ENCODE measurements at regions not wholly inside any gene's neighbourhood (a gene's known extent, or its start where the extent isn't known, plus 50 kb on each side); places are given as distances from the start of the nearest gene placed in this dataset.
A peak's percentile ranks its signal among the peaks of the same experiment; 100 is the strongest.

DNA sequence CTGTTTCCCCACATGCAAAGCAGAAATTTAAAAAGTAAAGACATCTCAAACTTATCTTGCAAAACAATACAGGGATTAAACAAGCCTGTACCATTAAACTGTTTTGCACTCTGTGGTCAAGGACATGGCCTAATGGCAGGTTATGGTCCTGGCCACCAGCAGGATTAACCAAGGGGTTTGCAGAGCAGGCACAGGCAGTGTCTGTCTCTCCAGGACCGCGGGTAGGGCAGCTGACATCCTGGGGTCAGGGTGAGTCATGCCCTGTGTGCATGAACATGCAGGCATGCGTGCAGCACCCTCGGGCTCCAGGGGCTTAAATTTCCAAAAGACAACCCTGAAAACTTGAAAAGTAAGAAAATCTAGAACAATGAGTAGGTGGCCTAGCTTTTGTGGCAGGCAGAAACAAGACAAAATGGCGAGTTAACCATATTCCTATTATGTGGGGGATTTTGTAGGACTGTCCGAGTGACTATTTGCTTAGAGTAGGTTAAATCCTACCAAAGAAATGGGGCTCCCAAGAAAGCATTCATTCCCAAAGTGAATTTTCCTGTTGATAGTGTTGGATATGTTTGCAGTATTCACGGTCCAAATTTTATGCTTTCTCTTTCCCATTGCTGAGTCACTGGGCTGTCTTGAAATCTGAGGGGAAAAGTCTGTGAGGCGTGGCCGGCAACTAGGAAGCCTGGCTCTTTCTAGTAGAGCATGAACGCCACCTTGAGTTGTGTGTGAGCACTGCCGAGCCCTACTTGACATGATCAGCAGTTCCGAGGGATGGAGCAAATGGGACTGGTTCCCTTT lies 158.4 kb upstream of the FAM20A start:
- TF ChIP-seq EZH2phosphoT487 (IDR thresholded peaks at IDR 0.05; ENCODE audit: low read depth, severe bottlenecking, unreplicated experiment) = no peak
- TF ChIP-seq, protein P1, sequence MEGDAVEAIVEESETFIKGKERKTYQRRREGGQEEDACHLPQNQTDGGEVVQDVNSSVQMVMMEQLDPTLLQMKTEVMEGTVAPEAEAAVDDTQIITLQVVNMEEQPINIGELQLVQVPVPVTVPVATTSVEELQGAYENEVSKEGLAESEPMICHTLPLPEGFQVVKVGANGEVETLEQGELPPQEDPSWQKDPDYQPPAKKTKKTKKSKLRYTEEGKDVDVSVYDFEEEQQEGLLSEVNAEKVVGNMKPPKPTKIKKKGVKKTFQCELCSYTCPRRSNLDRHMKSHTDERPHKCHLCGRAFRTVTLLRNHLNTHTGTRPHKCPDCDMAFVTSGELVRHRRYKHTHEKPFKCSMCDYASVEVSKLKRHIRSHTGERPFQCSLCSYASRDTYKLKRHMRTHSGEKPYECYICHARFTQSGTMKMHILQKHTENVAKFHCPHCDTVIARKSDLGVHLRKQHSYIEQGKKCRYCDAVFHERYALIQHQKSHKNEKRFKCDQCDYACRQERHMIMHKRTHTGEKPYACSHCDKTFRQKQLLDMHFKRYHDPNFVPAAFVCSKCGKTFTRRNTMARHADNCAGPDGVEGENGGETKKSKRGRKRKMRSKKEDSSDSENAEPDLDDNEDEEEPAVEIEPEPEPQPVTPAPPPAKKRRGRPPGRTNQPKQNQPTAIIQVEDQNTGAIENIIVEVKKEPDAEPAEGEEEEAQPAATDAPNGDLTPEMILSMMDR (IDR thresholded peaks at IDR 0.05; ENCODE audit: poor library complexity) = peak; percentile 95

Measured in hepatocyte (in vitro differentiated cells).